ENCODE measurements at regions not wholly inside any gene's neighbourhood (a gene's known extent, or its start where the extent isn't known, plus 50 kb on each side); places are given as distances from the start of the nearest gene placed in this dataset.

- no peak for TF ChIP-seq CTCF (IDR thresholded peaks at IDR 0.05; ENCODE audit: low read depth, low read length)
- DNase-seq (ENCODE audit: extremely low read depth, low read depth), result no peak
These were observed 100.3 kb downstream of the B3GNT2 start for GRCh38 chr2:62296034-62296831.

DNA sequence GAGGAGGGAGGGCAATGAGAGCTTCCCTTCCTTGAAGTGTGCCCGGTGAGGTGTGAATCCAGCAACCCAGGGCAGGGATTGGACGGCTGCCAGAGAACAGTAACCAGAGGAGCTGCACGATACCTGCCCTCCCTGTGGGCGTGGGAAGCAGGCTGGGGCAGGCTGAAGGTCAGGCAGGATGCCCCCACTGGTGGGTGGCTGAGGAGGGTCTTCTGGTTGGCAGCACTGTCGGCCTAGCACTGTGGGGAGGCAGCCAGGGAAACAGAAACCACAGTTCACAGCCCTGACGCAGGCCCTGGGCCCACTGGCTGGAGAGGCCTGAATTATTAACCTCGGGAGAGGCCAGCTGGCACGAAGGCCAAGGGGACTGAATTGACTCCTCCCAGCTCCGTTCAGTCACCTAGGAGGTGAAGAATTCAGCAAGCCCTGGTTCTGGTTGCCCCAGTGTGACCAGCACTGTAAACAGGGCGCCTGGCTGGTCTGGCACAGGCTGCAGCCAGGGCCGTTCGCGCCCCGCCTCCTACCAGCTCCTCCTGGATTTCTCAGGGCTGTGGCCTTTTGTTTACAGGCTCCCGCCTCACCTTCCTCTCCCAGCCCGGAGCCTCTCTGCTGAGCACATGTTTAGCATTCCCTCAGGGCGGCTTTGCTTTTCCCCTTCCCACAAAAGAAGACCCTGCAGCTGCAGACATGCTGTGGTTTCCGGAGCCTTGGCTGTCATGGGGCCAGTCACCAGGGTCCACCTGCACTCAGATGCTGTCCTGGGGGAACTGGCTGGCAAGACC lies 97.8 kb downstream of the B3GNT2 start:
- no peak for DNase-seq (ENCODE audit: extremely low read depth, low read depth)
- TF ChIP-seq CTCF (IDR thresholded peaks at IDR 0.05; ENCODE audit: low read depth, low read length), result no peak

- no peak for DNase-seq (ENCODE audit: extremely low read depth, low read depth)
- no peak for TF ChIP-seq CTCF (IDR thresholded peaks at IDR 0.05; ENCODE audit: low read depth, low read length)
These were observed 97.2 kb downstream of the B3GNT2 start for GRCh38 chr2:62293151-62293489.

DNA sequence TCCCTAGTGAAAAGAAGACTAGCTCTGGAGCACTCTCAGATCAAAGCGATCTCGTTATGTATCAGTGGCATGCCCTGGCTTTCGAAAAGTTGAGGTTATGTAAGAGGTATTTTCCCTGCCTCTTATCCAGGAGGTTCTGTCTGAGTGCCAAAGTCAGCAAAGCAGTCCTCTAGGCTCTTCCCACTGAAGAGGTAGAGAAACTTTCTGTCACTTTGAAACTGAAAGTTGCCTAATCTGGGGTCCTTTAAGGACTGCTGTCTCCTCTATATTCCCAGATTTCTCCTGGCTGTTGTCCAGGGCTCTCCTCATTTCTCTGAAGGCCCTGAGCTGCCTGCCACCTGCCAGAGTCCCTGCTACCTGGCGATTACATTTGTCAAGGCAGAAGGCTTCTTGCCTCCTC lies 96.3 kb downstream of the B3GNT2 start:
- no peak for TF ChIP-seq CTCF (IDR thresholded peaks at IDR 0.05; ENCODE audit: low read depth, low read length)
- DNase-seq (ENCODE audit: extremely low read depth, low read depth), result no peak

DNA sequence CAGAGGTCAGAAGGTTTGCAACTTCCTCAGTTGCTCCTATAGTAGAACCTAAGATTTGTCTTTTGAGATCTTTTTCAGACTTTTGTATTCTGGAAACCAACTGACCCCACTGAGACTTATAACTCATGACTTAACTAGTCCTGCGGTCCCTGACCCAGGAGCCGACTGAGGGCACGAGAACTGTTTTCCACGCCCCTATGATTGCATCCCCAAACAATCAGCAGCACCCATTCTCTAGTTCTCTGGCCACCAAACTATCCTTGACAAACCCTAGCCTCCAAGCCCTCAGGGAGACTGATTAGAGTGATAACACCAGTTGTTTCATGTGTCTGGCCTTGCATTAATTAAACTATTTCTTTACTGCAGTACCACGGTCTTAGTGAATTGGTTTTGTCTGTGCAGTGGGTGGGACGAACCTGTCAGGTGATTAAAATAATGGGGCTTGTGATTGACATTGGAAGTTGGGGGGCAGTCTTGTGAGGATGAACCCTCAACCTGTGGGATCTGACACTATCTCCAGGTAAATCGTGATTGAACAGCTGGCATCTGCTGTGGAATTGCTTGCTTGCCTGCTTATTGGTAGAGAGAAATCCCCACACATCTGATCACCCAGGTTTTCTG lies 95.7 kb downstream of the B3GNT2 start:
- no peak for TF ChIP-seq CTCF (IDR thresholded peaks at IDR 0.05; ENCODE audit: low read depth, low read length)
- DNase-seq (ENCODE audit: extremely low read depth, low read depth), result no peak

GRCh38 chr2:62291052-62291451 lies 95.1 kb downstream of the B3GNT2 start:
- TF ChIP-seq CTCF (IDR thresholded peaks at IDR 0.05; ENCODE audit: low read depth, low read length), result no peak
- DNase-seq (ENCODE audit: extremely low read depth, low read depth), result no peak
